GM19463 (cell line): ENCODE measurements at regions not wholly inside any gene's neighbourhood (a gene's known extent, or its start where the extent isn't known, plus 50 kb on each side); places are given as distances from the start of the nearest gene placed in this dataset.

Source experiments
- ATAC-seq: cut with Tn5 transposase; IDR thresholded peaks from one replicate; pipeline ENCODE4 v1.9.1; 2021; ENCODE audit warnings: mild to moderate bottlenecking, moderate library complexity; ENCODE audit not compliant: unreplicated experiment

- ATAC-seq: no peak
Observed at GRCh38 chr2:207403141-207403540, 126.6 kb upstream of the CREB1 start.

- no peak for ATAC-seq
Observed at GRCh38 chr2:207403950-207404349, 125.8 kb upstream of the CREB1 start.

DNA sequence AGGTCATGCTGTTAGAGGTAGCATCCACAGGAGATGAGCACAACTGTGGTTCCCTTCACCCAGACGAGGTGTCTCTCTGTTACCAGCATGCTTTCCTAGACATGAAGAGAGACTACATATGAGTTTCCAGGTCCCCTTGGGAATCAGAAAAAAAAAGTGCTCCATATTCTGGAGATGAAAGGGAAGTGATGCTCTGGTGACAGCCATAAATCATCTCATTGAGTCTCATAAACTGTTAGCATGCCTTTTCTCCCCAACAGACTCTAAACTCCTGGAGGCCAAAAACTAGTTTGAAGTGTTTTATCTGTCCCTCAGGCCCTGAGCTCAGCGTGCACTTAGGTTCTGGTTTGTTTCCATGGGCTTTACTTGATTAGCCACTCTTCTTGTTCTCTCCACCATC is 124.6 kb upstream of the CREB1 start:
- ATAC-seq: no peak

DNA sequence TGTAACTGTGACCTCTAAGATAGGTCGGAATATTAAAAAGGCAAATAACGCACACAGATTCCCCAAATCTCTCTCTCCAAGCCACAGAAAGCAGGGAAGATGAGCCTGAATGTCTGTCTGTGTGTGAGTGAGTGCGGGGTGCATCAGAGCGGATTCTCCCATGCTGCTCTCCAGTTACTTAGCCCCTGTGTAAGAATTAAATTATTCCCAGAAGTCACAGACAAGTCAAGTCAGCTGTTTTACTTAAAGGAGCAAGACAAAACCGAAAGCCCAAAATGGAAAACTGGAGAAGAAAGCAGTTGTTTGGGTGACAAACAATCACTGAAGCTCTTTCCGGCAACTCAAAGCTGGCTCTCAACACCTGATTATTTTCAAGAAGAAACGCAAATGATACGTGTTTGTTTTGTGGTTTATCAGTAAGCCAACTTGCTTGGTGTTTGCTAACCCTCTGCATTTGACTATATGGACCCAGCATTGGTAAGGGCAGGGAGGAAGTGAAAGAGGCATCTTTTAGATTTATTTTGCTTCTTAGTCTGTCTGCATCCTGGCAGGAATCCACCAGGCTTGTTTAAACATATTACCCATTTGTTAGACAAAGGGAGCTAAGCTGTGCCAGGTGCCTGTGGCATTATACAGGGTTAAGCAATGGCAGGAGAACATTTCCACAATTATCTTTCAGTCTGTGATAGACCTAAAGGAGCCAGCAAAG is 121.5 kb upstream of the CREB1 start:
- ATAC-seq: peak; percentile 93

DNA sequence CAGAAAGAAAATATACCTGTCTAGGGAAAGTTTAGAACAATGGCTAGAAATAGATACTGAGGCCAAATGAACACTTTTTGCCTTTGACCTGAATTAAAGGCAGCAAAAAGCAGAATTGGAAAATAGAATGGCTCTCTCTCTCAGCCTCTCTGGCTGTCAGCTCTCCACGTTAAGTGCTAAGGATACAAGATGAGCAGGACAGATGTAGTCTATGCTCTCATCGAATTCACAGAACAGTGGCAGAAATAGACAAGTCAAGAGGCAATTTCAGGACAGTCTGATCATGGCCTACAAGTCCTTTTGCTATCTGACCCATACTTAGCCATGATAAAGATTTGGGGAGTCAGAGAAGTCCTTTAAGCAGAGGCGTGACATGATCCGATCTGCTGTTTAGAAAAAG is 120.2 kb upstream of the CREB1 start:
- no peak for ATAC-seq

DNA sequence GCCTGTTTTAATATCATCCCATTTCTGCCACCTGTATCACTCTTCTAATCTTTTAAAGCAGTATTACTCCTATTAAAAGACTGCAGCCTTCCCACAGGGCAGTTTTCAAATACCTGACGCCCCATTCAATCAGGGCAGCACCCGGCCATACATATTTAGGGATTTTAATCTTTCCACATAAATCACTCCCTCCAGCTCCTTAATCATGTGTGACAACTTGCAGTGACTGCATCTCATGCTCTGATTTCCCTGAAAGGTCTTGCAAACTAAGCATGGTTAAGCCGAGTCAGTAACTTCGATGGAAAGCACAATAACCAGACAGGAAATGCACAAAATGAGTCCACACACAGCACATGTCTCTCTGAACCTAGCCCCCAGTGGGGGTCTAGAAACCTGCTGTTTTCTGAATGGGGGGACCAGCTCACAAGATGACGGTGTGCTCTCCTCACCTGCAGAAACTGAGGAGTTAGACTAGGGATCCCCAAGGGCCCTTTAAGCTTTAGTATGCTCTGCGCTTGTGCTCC is 116.9 kb upstream of the CREB1 start:
- no peak for ATAC-seq

- no peak for ATAC-seq
Observed at GRCh38 chr2:207413376-207413907, 116.3 kb upstream of the CREB1 start.

- no peak for ATAC-seq
Observed at GRCh38 chr2:207416111-207416510, 113.7 kb upstream of the CREB1 start.

- no peak for ATAC-seq
Observed at GRCh38 chr2:207416900-207417299, 112.9 kb upstream of the CREB1 start.

DNA sequence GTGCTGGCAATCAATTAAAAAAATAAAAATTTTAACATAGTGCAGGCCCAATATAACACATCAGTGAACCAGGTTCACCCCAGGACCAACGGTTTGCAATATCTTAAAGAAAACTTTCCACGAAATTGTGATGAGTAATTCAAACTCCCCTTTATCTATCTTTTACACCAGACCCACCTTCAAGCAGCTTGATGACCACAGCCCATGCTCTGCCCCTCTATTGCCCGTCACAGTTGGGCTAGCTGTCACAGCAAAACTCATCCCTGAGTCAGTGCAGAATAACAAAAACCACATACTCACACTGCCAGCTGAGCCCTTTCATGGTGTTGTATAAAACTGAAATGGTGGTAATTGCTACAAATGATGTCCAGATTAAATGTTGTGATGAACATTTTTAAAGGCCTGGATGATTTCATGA is 112.5 kb upstream of the CREB1 start:
- ATAC-seq: no peak

DNA sequence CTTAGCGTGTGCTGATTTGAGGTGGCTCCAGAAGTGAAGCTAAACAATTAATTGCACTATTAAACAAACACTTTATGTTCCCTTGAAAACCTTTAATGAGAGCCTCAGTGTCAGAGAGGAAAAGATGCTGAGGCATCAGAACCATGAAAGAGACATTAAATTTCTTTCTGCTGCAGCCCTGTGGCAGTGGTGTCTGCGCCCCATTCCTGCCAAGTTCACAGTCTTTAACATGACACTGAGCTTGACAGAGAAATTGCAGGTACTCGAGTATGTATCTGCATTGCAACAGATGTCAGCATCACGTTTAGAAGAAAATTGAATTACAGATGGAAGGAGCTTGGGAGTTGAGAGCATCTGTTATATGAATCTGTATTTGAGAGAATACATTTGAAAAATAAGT is 111.3 kb upstream of the CREB1 start:
- ATAC-seq: no peak

DNA sequence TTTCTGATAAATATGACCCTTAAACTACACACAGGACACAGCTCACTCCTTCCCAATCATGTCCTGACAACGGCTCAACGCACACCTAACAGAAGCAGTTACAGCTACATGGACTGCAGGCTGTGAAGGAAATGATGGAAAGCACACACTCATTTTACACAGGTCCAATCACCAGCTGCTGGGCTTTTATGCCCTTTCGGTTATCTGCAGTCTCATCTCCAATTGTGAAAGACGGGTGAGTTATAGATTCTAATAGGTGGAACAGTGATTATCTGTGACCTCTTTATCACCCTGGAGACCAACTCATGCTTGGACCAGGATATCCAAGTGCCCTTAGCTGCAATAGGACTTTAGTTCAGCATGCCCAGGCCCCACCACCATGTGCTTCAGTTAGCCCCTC is 110.4 kb upstream of the CREB1 start:
- ATAC-seq: no peak

DNA sequence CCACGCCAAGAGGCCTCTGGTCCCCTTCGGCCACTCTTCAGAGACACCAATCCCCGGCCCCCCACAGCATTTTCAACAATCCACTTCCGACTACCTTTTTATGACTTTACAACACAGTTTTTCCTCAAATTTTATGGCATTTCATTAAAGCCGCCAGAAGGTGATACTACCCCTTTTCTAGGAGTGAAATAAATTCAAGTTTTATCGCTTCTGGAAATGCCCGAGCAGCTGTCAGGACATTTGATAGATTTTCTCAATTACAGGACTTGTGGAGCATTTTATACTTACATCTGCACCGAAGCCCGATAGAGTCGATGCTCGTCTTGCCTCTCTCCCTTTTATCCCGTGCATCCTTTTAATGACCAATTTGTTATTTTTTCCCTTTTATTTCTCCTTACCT is 108.1 kb upstream of the CREB1 start:
- ATAC-seq: no peak

GRCh38 chr2:207422380-207422779 is 107.4 kb upstream of the CREB1 start:
- no peak for ATAC-seq

DNA sequence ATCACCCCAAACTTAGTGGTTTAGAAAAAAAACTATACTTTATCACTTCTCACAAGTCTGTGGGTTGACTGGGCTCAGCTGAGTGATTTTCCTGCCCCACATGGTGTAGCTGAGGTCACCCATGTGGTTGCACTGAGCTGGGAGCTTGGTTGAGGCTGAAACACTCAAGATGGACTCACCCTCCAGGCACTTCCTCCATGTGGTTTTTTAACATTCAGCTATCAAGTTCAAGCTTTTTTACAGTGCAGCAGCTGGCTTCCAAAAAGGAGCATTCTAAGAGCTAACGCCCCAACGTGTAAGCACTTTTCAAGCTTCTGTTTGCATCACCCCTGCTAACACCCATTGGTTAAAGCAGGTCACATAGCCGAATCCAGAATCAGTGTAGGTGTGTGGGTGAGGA is 105.9 kb upstream of the CREB1 start:
- peak; percentile 97 for ATAC-seq

GRCh38 chr2:207427986-207428385 is 101.8 kb upstream of the CREB1 start:
- no peak for ATAC-seq

DNA sequence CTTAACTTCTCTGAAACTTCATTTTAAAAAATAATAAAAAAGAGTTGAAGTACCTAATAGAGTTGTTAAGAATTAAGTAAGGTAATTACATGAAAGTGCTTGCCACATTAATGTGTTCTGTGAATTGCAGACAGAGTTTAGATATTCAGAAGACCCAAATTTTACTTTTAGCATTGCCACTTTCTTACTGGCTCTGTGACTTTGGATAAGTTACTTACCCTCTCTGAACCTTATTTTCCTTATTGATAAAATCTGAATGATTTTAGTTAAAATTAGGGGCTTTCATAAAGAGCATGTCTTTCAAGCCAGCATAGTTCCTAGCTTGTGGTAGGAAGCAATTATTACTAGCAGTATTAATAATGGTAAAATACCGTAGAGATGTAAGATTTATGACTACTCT is 101.2 kb upstream of the CREB1 start:
- no peak for ATAC-seq

- ATAC-seq: no peak
Observed at GRCh38 chr2:207432453-207432852, 97.3 kb upstream of the CREB1 start.

DNA sequence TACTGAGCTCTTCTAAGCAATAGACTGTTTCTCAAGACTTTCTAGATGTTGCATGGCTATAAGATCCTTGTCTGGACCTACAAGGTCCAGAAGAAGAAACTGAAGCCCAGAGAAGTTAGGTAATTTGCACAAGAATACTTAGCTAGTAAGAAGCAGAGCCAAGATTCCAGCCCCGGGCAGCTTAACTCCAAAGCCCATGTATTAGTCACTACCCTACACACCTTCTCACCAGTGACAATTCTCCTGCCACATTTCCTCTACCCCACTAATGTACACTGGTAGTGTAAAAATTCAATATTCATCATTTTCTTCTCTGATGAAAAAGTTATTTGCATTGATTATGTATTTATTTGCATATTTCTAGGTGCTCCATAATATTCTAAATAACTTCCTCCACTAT is 95.5 kb upstream of the CREB1 start:
- ATAC-seq: no peak

GRCh38 chr2:207434899-207435465 is 94.8 kb upstream of the CREB1 start:
- no peak for ATAC-seq

GRCh38 chr2:207437136-207437523 is 92.6 kb upstream of the CREB1 start:
- ATAC-seq: no peak

GRCh38 chr2:207437524-207438143 is 92.1 kb upstream of the CREB1 start:
- no peak for ATAC-seq
